ENCODE measurements at regions not wholly inside any gene's neighbourhood (a gene's known extent, or its start where the extent isn't known, plus 50 kb on each side); places are given as distances from the start of the nearest gene placed in this dataset.

DNA sequence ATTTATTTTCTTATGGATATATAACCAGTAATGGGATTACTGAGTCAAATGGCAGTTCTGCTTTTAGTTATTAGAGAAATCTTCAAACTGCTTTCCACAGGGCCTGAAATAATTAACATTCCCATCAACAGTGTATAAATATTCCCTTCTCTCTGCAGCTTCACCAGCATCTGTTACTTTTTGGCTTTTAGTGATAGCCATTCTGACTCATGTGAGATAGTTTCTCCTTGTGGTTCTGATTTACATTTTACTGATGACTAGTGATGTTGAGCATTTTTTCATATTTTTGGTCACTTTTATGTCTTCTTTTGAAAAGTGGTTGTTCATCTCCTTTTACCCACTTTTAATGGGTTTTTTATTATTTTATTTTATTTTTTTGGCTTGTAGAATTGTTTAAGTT lies 1290.3 kb upstream of the CDH9 start:
- Histone ChIP-seq H2AFZ (ENCODE audit: low read depth, low read length) (no peak overlapping the region), H3K18ac (ENCODE audit: low read depth in 1 of 2, low read length in 2 of 2) (no peak overlapping the region), H3K27me3 (ENCODE audit: control insufficient read depth in 1 of 2, insufficient read depth in 1 of 2, low read length in 2 of 2) (no peaks in the 10 kb centered on the region), H2AK5ac (ENCODE audit: low read length, severe bottlenecking) (no peak overlapping the region), H3K23ac (ENCODE audit: low read length in 2 of 2) (no peak overlapping the region), H3K4ac (ENCODE audit: low read depth in 1 of 2, low read length in 2 of 2) (no peak overlapping the region), H3K4me2 (ENCODE audit: low read length, poor library complexity, severe bottlenecking) (no peak overlapping the region), H2BK120ac (ENCODE audit: low read depth, low read length) (no peak overlapping the region), H3K4me3 (ENCODE audit: insufficient read depth in 1 of 2, low read depth in 1 of 2, low read length in 2 of 2) (no peak overlapping the region), H2BK15ac (ENCODE audit: low read depth, poor library complexity, severe bottlenecking) (no peak overlapping the region), H3K27ac (ENCODE audit: low read length, poor library complexity, severe bottlenecking) (no peak overlapping the region), H2BK12ac (ENCODE audit: low read length in 2 of 2) (no peak overlapping the region), H3K4me1 (ENCODE audit: control insufficient read depth, insufficient read depth, low read depth, low read length) (no peaks in the 10 kb centered on the region), H3K79me1 (replicated peaks; ENCODE audit: low read length, poor library complexity, severe bottlenecking) (no peaks in the 10 kb centered on the region), H3K14ac (ENCODE audit: low read length in 2 of 2) (no peak overlapping the region), H4K91ac (ENCODE audit: low read length) (no peak overlapping the region), H2BK5ac (ENCODE audit: low read depth, low read length, poor library complexity, severe bottlenecking) (no peak overlapping the region), H4K8ac (ENCODE audit: low read length) (no peak overlapping the region), H3K9ac (ENCODE audit: low read length) (no peak overlapping the region), H3K36me3 (ENCODE audit: control insufficient read depth in 1 of 2, insufficient read depth in 2 of 2, low read depth in 1 of 2, low read length in 2 of 2) (no peaks in the 10 kb centered on the region), H3K9me3 (ENCODE audit: control insufficient read depth, low read length) (peaks cover 36% of the 10 kb centered on the region)
- no peak for DNase-seq

DNA sequence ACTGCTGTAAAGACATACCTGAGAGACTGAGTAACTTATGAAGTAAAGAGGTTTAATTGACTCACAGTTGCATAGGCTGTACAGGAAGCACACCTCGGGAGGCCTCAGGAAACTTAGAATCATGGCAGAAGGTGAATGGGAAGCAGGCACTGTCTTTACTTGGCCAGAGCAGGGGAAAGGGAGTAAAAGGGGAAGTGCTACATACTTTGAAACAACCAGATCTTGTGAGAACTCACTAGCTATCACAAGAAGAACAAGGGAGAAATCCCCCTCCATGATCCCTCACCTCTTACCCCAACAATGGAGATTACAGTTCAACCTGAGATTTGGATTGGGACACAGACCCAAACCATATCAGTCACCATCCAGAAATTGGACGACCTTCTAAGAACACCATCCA lies 1285.8 kb upstream of the CDH9 start:
- WGBS: 94% methylated on average over 2 of the region's 2 CpGs
- Histone ChIP-seq H2BK5ac (ENCODE audit: low read depth, low read length, poor library complexity, severe bottlenecking) (no peak overlapping the region), H3K9me3 (ENCODE audit: control insufficient read depth, low read length) (peaks cover 7% of the 10 kb centered on the region)

DNA sequence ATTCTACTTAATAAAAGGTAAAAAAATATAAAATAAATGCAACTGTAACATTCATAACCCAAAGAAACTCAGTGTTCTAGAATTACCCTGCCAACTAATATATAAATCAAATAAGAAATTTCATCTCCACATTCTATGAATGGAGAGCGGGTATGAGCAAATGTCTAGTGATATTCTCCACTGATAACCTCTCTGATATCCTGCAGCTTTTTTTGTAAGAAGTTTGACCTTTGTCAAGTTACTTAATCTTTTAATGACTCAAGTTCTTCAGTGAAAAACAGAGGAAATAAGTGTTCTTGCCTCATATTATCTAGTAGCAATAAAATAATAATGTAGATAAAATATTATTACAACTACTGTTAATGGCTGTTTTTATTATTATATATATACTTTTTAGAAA lies 1275.6 kb upstream of the CDH9 start:
- H2BK5ac ChIP-seq (ENCODE audit: low read depth, low read length, poor library complexity, severe bottlenecking): no peak overlapping the region
- H3K23ac ChIP-seq (ENCODE audit: low read length in 2 of 2): no peak overlapping the region
- H3K14ac ChIP-seq (ENCODE audit: low read length in 2 of 2): no peak overlapping the region
- H3K27ac ChIP-seq (ENCODE audit: low read length, poor library complexity, severe bottlenecking): no peak overlapping the region
- H2BK12ac ChIP-seq (ENCODE audit: low read length in 2 of 2): no peak overlapping the region
- no peak overlapping the region for H3K18ac ChIP-seq (ENCODE audit: low read depth in 1 of 2, low read length in 2 of 2)
- no peak overlapping the region for H2AK5ac ChIP-seq (ENCODE audit: low read length, severe bottlenecking)
- no peak overlapping the region for H2AFZ ChIP-seq (ENCODE audit: low read depth, low read length)
- H4K8ac ChIP-seq (ENCODE audit: low read length): no peak overlapping the region
- no peak overlapping the region for H3K4me3 ChIP-seq (ENCODE audit: insufficient read depth in 1 of 2, low read depth in 1 of 2, low read length in 2 of 2)
- H4K91ac ChIP-seq (ENCODE audit: low read length): no peak overlapping the region
- H3K4me2 ChIP-seq (ENCODE audit: low read length, poor library complexity, severe bottlenecking): no peak overlapping the region
- H2BK15ac ChIP-seq (ENCODE audit: low read depth, poor library complexity, severe bottlenecking): no peak overlapping the region
- peaks cover 14% of the 10 kb centered on the region for H3K9me3 ChIP-seq (ENCODE audit: control insufficient read depth, low read length)
- peaks cover 0 to 4% of the 10 kb centered on the region in 2 experiments for H3K36me3 ChIP-seq (ENCODE audit: control insufficient read depth in 1 of 2, insufficient read depth in 2 of 2, low read depth in 1 of 2, low read length in 2 of 2)
- H3K4ac ChIP-seq (ENCODE audit: low read depth in 1 of 2, low read length in 2 of 2): no peak overlapping the region
- no peak for DNase-seq
- H3K79me1 ChIP-seq (replicated peaks; ENCODE audit: low read length, poor library complexity, severe bottlenecking): no peaks in the 10 kb centered on the region
- H2BK120ac ChIP-seq (ENCODE audit: low read depth, low read length): no peak overlapping the region
- no peaks in the 10 kb centered on the region for H3K27me3 ChIP-seq (ENCODE audit: control insufficient read depth in 1 of 2, insufficient read depth in 1 of 2, low read length in 2 of 2)
- WGBS: no CpG with 5 or more reads among the region's 1 CpG
- H3K4me1 ChIP-seq (ENCODE audit: control insufficient read depth, insufficient read depth, low read depth, low read length): peaks cover 2% of the 10 kb centered on the region
- no peak overlapping the region for H3K9ac ChIP-seq (ENCODE audit: low read length)

More for the DNA sequence above, 1285.8 kb upstream of the CDH9 start:
- Histone ChIP-seq H3K4me1 (ENCODE audit: control insufficient read depth, insufficient read depth, low read depth, low read length) (no peaks in the 10 kb centered on the region), H3K18ac (ENCODE audit: low read depth in 1 of 2, low read length in 2 of 2) (no peak overlapping the region), H2BK15ac (ENCODE audit: low read depth, poor library complexity, severe bottlenecking) (no peak overlapping the region), H2BK120ac (ENCODE audit: low read depth, low read length) (no peak overlapping the region), H3K23ac (ENCODE audit: low read length in 2 of 2) (no peak overlapping the region), H4K8ac (ENCODE audit: low read length) (no peak overlapping the region), H3K14ac (ENCODE audit: low read length in 2 of 2) (no peak overlapping the region), H3K27me3 (ENCODE audit: control insufficient read depth in 1 of 2, insufficient read depth in 1 of 2, low read length in 2 of 2) (no peaks in the 10 kb centered on the region), H3K4ac (ENCODE audit: low read depth in 1 of 2, low read length in 2 of 2) (no peak overlapping the region), H3K36me3 (ENCODE audit: control insufficient read depth in 1 of 2, insufficient read depth in 2 of 2, low read depth in 1 of 2, low read length in 2 of 2) (no peaks in the 10 kb centered on the region), H3K4me3 (ENCODE audit: insufficient read depth in 1 of 2, low read depth in 1 of 2, low read length in 2 of 2) (no peak overlapping the region), H3K9ac (ENCODE audit: low read length) (no peak overlapping the region), H4K91ac (ENCODE audit: low read length) (no peak overlapping the region), H3K27ac (ENCODE audit: low read length, poor library complexity, severe bottlenecking) (no peak overlapping the region), H2AFZ (ENCODE audit: low read depth, low read length) (no peak overlapping the region), H3K79me1 (replicated peaks; ENCODE audit: low read length, poor library complexity, severe bottlenecking) (no peaks in the 10 kb centered on the region), H2AK5ac (ENCODE audit: low read length, severe bottlenecking) (no peak overlapping the region), H2BK12ac (ENCODE audit: low read length in 2 of 2) (no peak overlapping the region), H3K4me2 (ENCODE audit: low read length, poor library complexity, severe bottlenecking) (no peak overlapping the region)
- DNase-seq: no peak

- H2BK12ac ChIP-seq (ENCODE audit: low read length in 2 of 2): no peak overlapping the region
- H4K8ac ChIP-seq (ENCODE audit: low read length): no peak overlapping the region
- H3K36me3 ChIP-seq (ENCODE audit: control insufficient read depth in 1 of 2, insufficient read depth in 2 of 2, low read depth in 1 of 2, low read length in 2 of 2): peaks cover 0 to 4% of the 10 kb centered on the region in 2 experiments
- H3K23ac ChIP-seq (ENCODE audit: low read length in 2 of 2): no peak overlapping the region
- no peaks in the 10 kb centered on the region for H3K79me1 ChIP-seq (replicated peaks; ENCODE audit: low read length, poor library complexity, severe bottlenecking)
- H4K91ac ChIP-seq (ENCODE audit: low read length): no peak overlapping the region
- no peak overlapping the region for H2BK5ac ChIP-seq (ENCODE audit: low read depth, low read length, poor library complexity, severe bottlenecking)
- no peak overlapping the region for H3K27ac ChIP-seq (ENCODE audit: low read length, poor library complexity, severe bottlenecking)
- no peak overlapping the region for H3K9ac ChIP-seq (ENCODE audit: low read length)
- H2AFZ ChIP-seq (ENCODE audit: low read depth, low read length): no peak overlapping the region
- peaks cover 11% of the 10 kb centered on the region for H3K9me3 ChIP-seq (ENCODE audit: control insufficient read depth, low read length)
- no peak overlapping the region for H3K4ac ChIP-seq (ENCODE audit: low read depth in 1 of 2, low read length in 2 of 2)
- DNase-seq: no peak
- H3K4me2 ChIP-seq (ENCODE audit: low read length, poor library complexity, severe bottlenecking): no peak overlapping the region
- no peak overlapping the region for H3K4me3 ChIP-seq (ENCODE audit: insufficient read depth in 1 of 2, low read depth in 1 of 2, low read length in 2 of 2)
- H2BK120ac ChIP-seq (ENCODE audit: low read depth, low read length): no peak overlapping the region
- no peaks in the 10 kb centered on the region for H3K27me3 ChIP-seq (ENCODE audit: control insufficient read depth in 1 of 2, insufficient read depth in 1 of 2, low read length in 2 of 2)
- H2BK15ac ChIP-seq (ENCODE audit: low read depth, poor library complexity, severe bottlenecking): no peak overlapping the region
- H3K4me1 ChIP-seq (ENCODE audit: control insufficient read depth, insufficient read depth, low read depth, low read length): peaks cover 2% of the 10 kb centered on the region
- 92% methylated on average over 2 of the region's 2 CpGs for WGBS
- H2AK5ac ChIP-seq (ENCODE audit: low read length, severe bottlenecking): no peak overlapping the region
- H3K14ac ChIP-seq (ENCODE audit: low read length in 2 of 2): no peak overlapping the region
- no peak overlapping the region for H3K18ac ChIP-seq (ENCODE audit: low read depth in 1 of 2, low read length in 2 of 2)
Observed at GRCh38 chr5:28313321-28313951, 1275.0 kb upstream of the CDH9 start.
